Breast epithelium (tissue), 3 donors: ENCODE measurements at regions not wholly inside any gene's neighbourhood (a gene's known extent, or its start where the extent isn't known, plus 50 kb on each side); places are given as distances from the start of the nearest gene placed in this dataset.

Source experiments
- POLR2A ChIP-seq: fragments of 450-650 bp; IDR thresholded peaks from one replicate; pipeline ENCODE4 v1.6.1; 2016; ENCODE audit warnings: antibody characterized with exemption, mild to moderate bottlenecking, moderate library complexity
- TF ChIP-seq, protein P1 (sequence below), 3 donors: fragments of 450-650 bp; IDR thresholded peaks; one replicate each; pipeline ENCODE4 v1.5.1; 2016 to 2017; ENCODE audit warnings: antibody characterized with exemption in 3 of 3, mild to moderate bottlenecking in 3 of 3, moderate library complexity in 3 of 3

DNA sequence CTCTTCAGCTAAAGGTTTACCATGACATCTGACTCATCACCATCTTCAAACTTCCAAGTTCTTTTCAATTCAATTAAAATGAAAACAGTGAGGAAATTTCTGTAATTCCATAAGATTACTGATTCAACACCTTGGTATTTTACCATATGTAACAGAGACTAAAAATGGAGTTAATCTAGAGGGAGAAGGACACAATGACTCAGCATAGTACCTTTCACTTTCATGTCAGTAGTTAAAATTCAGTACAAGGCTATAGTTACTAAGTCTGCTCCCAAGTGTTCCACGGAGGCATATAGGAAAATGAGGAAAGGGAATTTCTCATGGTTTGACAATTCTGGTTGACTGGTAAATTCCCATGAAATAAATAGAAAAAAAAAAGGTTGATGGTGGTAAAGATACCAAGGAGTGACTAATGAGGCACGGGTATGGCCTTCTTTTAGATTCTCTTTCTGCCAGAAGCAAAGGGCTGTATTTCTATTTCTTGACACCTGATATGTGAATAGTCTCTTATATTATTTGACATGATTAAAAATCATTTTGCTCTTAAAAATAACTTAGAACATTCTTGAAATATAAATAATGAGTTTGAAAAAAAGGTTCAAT lies 526.7 kb upstream of the ADGRB3 start:
- TF ChIP-seq POLR2A, result no peak
- TF ChIP-seq, protein P1, sequence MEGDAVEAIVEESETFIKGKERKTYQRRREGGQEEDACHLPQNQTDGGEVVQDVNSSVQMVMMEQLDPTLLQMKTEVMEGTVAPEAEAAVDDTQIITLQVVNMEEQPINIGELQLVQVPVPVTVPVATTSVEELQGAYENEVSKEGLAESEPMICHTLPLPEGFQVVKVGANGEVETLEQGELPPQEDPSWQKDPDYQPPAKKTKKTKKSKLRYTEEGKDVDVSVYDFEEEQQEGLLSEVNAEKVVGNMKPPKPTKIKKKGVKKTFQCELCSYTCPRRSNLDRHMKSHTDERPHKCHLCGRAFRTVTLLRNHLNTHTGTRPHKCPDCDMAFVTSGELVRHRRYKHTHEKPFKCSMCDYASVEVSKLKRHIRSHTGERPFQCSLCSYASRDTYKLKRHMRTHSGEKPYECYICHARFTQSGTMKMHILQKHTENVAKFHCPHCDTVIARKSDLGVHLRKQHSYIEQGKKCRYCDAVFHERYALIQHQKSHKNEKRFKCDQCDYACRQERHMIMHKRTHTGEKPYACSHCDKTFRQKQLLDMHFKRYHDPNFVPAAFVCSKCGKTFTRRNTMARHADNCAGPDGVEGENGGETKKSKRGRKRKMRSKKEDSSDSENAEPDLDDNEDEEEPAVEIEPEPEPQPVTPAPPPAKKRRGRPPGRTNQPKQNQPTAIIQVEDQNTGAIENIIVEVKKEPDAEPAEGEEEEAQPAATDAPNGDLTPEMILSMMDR (IDR thresholded peaks at IDR 0.05), result no peak
